OCI-LY1 (cell line): ENCODE measurements at regions not wholly inside any gene's neighbourhood (a gene's known extent, or its start where the extent isn't known, plus 50 kb on each side); places are given as distances from the start of the nearest gene placed in this dataset.
"Not testable (repeated sequence)": the region's sequence is repeated elsewhere in the genome, so short reads cannot be mapped to it uniquely, and the experiment has no call there.

Source experiments
- H2AFZ ChIP-seq: fragments of 200-600 bp; sonication (generic), shearing (Covaris generic); 2 replicates; pipeline ENCODE4 v1.6.0; 2014; ENCODE audit warnings: antibody characterized with exemption, mild to moderate bottlenecking, low read length
- H3F3A ChIP-seq: fragments of 200-600 bp; sonication (generic), shearing (Covaris generic); 2 replicates; pipeline ENCODE4 v1.6.0; 2014; ENCODE audit warnings: mild to moderate bottlenecking, antibody characterized with exemption, low read length, moderate library complexity; ENCODE audit not compliant: insufficient read depth
- H3K27ac ChIP-seq: fragments of 200-600 bp; sonication (generic); 2 replicates; pipeline ENCODE4 v1.5.1; 2014; ENCODE audit warnings: low read length, mixed run types, mild to moderate bottlenecking, low read depth; ENCODE audit not compliant: poor library complexity, severe bottlenecking
- H3K27me3 ChIP-seq: fragments of 200-600 bp; sonication (generic); 2 replicates; pipeline ENCODE4 v1.6.0; 2014; ENCODE audit warnings: antibody characterized with exemption, mild to moderate bottlenecking, low read length, moderate library complexity; ENCODE audit not compliant: insufficient read depth
- H3K36me3 ChIP-seq: fragments of 200-600 bp; sonication (generic); 2 replicates; pipeline ENCODE4 v1.6.1; 2014; ENCODE audit warnings: mild to moderate bottlenecking, antibody characterized with exemption, low read length, moderate library complexity, mixed read lengths; ENCODE audit not compliant: insufficient read depth
- H3K4me1 ChIP-seq: fragments of 200-600 bp; sonication (generic); 2 replicates; pipeline ENCODE4 v1.5.1; 2014; ENCODE audit warnings: mild to moderate bottlenecking, low read length, moderate library complexity; ENCODE audit not compliant: insufficient read depth, severe bottlenecking
- H3K4me2 ChIP-seq: fragments of 200-600 bp; sonication (generic), shearing (Covaris generic); 2 replicates; pipeline ENCODE4 v1.6.1; 2014; ENCODE audit warnings: low read length
- H3K4me3 ChIP-seq: fragments of 200-600 bp; sonication (generic); 2 replicates; pipeline ENCODE4 v1.5.1; 2014; ENCODE audit warnings: low read length, low read depth, mild to moderate bottlenecking, mixed read lengths; ENCODE audit not compliant: poor library complexity, severe bottlenecking
- H3K79me2 ChIP-seq: fragments of 200-600 bp; shearing (Covaris generic); 2 replicates; pipeline ENCODE4 v1.6.1; 2016; ENCODE audit warnings: mixed run types, low read length, mixed read lengths; ENCODE audit not compliant: insufficient read depth
- H3K9ac ChIP-seq: fragments of 200-600 bp; sonication (generic), shearing (Covaris generic); 2 replicates; pipeline ENCODE4 v1.6.1; 2014; ENCODE audit warnings: mild to moderate bottlenecking, low read length, mixed read lengths
- H3K9me2 ChIP-seq: fragments of 200-600 bp; sonication (generic), shearing (Covaris generic); 2 replicates; pipeline ENCODE4 v1.6.1; 2014; ENCODE audit warnings: low read depth, mild to moderate bottlenecking, low read length, mixed read lengths
- H3K9me3 ChIP-seq: fragments of 200-600 bp; shearing (Covaris generic); 2 replicates; pipeline ENCODE4 v1.6.1; 2014; ENCODE audit warnings: low read length, mixed read lengths
- H4K20me1 ChIP-seq: fragments of 200-600 bp; sonication (generic), shearing (Covaris generic); 2 replicates; pipeline ENCODE4 v1.6.0; 2016; ENCODE audit warnings: mild to moderate bottlenecking, low read length; ENCODE audit not compliant: insufficient read depth
- CTCF ChIP-seq: fragments of 200-600 bp; sonication (generic), shearing (Covaris generic); IDR thresholded peaks from 2 replicates; pipeline ENCODE4 v1.5.1; 2017; ENCODE audit warnings: mild to moderate bottlenecking, antibody characterized with exemption, low read length, moderate library complexity, mixed read lengths
- EZH2 ChIP-seq: fragments of 200-600 bp; sonication (generic), shearing (Covaris generic); IDR thresholded peaks from 2 replicates; pipeline ENCODE4 v1.8.0; 2017; ENCODE audit warnings: borderline replicate concordance, mixed run types, mild to moderate bottlenecking, antibody characterized with exemption, low read length, moderate library complexity, mixed read lengths

GRCh38 chr4:141356963-141357335 lies 136.3 kb downstream of the ZNF330 start:
- no peaks in the 10 kb centered on the region for H3K4me1 ChIP-seq
- H3K27ac ChIP-seq = no peak overlapping the region
- no peak overlapping the region for H3K4me2 ChIP-seq
- H3F3A ChIP-seq = no peaks in the 10 kb centered on the region
- no peak overlapping the region for H2AFZ ChIP-seq
- no peak overlapping the region for H3K4me3 ChIP-seq
- no peaks in the 10 kb centered on the region for H3K9me2 ChIP-seq
- no peaks in the 10 kb centered on the region for H3K36me3 ChIP-seq
- H3K79me2 ChIP-seq = no peaks in the 10 kb centered on the region
- no peaks in the 10 kb centered on the region for H3K27me3 ChIP-seq
- H4K20me1 ChIP-seq = no peaks in the 10 kb centered on the region
- no peak for TF ChIP-seq CTCF
- no peak for TF ChIP-seq EZH2
- H3K9ac ChIP-seq = no peak overlapping the region
- H3K9me3 ChIP-seq = no peaks in the 10 kb centered on the region

- H3F3A ChIP-seq, H3K27me3 ChIP-seq, H3K27ac ChIP-seq, H3K9me3 ChIP-seq, H3K4me3 ChIP-seq, H3K36me3 ChIP-seq, H3K4me1 ChIP-seq, H3K4me2 ChIP-seq, H3K79me2 ChIP-seq, H2AFZ ChIP-seq, H3K9me2 ChIP-seq, H4K20me1 ChIP-seq, H3K9ac ChIP-seq: not testable (repeated sequence)
Measured at GRCh38 chr4:141368241-141368640, 147.5 kb downstream of the ZNF330 start.

GRCh38 chr4:141371206-141371605 lies 150.5 kb downstream of the ZNF330 start:
- Histone ChIP-seq H3K4me1 (no peaks in the 10 kb centered on the region), H3K9me2 (no peaks in the 10 kb centered on the region), H3K36me3 (no peaks in the 10 kb centered on the region), H3K4me2 (no peak overlapping the region), H3K9ac (no peak overlapping the region), H3K9me3 (no peaks in the 10 kb centered on the region), H4K20me1 (no peaks in the 10 kb centered on the region), H2AFZ (no peak overlapping the region), H3K27ac (no peak overlapping the region), H3K79me2 (no peaks in the 10 kb centered on the region), H3F3A (no peaks in the 10 kb centered on the region), H3K27me3 (no peaks in the 10 kb centered on the region), H3K4me3 (no peak overlapping the region)
- TF ChIP-seq CTCF (no peak), EZH2 (no peak)

GRCh38 chr4:141375855-141376254 lies 155.2 kb downstream of the ZNF330 start:
- no peak overlapping the region for H3K9ac ChIP-seq
- H3K9me3 ChIP-seq = no peaks in the 10 kb centered on the region
- no peak overlapping the region for H3K4me2 ChIP-seq

More at GRCh38 chr4:141375855-141376254, 155.2 kb downstream of the ZNF330 start:
- no peaks in the 10 kb centered on the region for H3K36me3 ChIP-seq
- H3K27me3 ChIP-seq = no peaks in the 10 kb centered on the region
- no peak overlapping the region for H2AFZ ChIP-seq
- H3K4me3 ChIP-seq = no peak overlapping the region
- no peaks in the 10 kb centered on the region for H4K20me1 ChIP-seq
- no peaks in the 10 kb centered on the region for H3K9me2 ChIP-seq
- H3F3A ChIP-seq = no peaks in the 10 kb centered on the region
- no peaks in the 10 kb centered on the region for H3K79me2 ChIP-seq
- H3K27ac ChIP-seq = no peak overlapping the region
- TF ChIP-seq EZH2 (no peak), CTCF (no peak)
- H3K4me1 ChIP-seq = no peaks in the 10 kb centered on the region
